CD1c-positive myeloid dendritic cell (primary cell): ENCODE measurements at regions not wholly inside any gene's neighbourhood (a gene's known extent, or its start where the extent isn't known, plus 50 kb on each side); places are given as distances from the start of the nearest gene placed in this dataset.
A peak's percentile ranks its signal among the peaks of the same experiment; 100 is the strongest.
"Not testable (repeated sequence)": the region's sequence is repeated elsewhere in the genome, so short reads cannot be mapped to it uniquely, and the experiment has no call there.

Experiments used
- DNase-seq: peaks from one replicate; pipeline ENCODE4 v3.0.0-alpha.2; 2016; ENCODE audit errors: extremely low spot score

- DNase-seq, result no peak
These were observed 111.3 kb upstream of the NDUFV2 start for GRCh38 chr18:8991155-8991554.

DNA sequence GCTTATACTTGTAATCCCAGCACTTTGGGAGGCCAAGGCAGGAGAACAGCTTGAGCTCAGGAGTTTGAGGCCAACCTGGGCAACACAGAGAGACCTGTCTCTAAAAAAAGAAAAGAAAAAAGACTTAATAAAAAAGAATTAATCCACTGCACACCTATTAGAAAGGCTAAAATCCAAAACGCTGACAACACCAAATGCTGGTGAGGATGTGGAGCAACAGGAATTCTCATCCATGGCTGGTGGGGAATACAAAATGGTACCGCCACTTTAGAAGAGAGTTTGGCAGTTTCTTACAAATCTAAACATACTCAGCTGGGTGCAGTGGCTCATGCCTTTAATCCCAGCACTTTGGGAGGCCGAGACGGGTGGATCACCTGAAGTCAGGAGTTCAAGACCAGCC lies 110.0 kb upstream of the NDUFV2 start:
- not testable (repeated sequence) for DNase-seq

GRCh38 chr18:8994603-8995002 lies 107.9 kb upstream of the NDUFV2 start:
- no peak for DNase-seq

DNA sequence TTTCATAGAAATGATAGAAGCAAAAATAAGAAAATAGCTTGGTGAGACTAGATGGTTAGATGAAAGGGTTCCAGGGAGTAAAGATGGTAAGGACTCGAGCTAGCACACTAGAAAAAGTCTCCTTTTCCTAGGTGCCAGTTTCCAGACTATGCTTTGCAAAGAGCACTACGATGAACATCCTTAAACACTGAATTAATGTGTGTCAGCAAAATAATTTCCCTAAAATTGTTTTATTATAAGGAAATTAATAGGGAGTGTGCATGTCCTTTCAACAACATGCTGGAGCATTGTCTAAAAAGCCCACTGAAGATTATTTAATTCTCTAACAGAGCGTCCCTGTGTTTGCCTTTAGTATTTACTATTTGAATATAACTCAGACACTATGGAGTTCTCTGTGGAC lies 107.4 kb upstream of the NDUFV2 start:
- DNase-seq, result no peak

DNA sequence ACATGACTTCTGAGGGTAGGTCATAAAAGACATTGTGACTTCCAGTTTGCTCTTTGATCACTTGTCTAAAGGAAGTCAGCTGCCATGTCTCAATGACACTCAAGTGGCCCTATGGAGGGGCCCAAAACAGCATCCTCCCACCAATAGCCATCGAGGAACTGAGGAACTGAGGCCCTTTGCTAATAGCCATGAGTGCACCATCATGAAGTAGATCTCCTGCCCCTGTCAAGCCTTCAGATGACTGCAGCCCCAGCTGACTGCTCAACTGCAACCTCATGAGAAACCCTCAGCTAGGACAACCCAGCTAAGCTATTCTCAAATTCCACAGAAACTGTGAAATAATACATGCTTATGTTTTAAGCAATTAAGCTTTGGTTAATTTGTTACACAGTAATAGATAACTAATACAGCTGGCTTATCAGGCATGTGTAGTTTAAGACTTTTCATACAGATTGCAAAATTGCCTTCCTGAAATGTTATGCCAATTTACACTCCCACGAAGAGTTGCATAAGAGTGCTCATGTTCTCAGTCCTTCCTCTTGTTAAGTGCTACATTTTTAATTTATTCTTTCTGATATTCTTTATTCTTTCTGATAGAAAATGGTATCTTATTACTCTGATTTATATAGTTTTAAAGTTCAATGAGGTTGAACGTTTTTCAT lies 105.6 kb upstream of the NDUFV2 start:
- peak; percentile 74 for DNase-seq

- DNase-seq, result no peak
These were observed 104.9 kb upstream of the NDUFV2 start for GRCh38 chr18:8997634-8998033.

- no peak for DNase-seq
These were observed 103.8 kb upstream of the NDUFV2 start for GRCh38 chr18:8998481-8999217.

GRCh38 chr18:8999872-9000271 lies 102.6 kb upstream of the NDUFV2 start:
- DNase-seq, result no peak

GRCh38 chr18:9000733-9001132 lies 101.8 kb upstream of the NDUFV2 start:
- no peak for DNase-seq

- no peak for DNase-seq
These were observed 101.3 kb upstream of the NDUFV2 start for GRCh38 chr18:9001209-9001608.

- DNase-seq, result no peak
These were observed 98.9 kb upstream of the NDUFV2 start for GRCh38 chr18:9003406-9004100.

- DNase-seq, result not testable (repeated sequence)
These were observed 98.2 kb upstream of the NDUFV2 start for GRCh38 chr18:9004308-9004707.

DNA sequence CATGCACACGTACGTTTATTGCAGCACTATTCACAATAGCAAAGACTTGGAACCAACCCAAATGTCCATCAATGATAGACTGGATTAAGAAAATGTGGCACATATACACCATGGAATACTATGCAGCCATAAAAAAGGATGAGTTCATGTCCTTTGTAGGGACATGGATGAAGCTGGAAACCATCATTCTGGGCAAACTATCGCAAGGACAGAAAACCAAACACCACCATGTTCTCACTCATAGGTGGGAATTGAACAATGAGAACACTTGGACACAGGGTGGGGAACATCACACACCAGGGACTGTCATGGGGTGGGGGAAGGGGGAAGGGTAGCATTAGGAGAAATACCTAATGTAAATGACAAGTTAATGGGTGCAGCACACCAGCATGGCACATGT lies 94.8 kb upstream of the NDUFV2 start:
- not testable (repeated sequence) for DNase-seq

DNA sequence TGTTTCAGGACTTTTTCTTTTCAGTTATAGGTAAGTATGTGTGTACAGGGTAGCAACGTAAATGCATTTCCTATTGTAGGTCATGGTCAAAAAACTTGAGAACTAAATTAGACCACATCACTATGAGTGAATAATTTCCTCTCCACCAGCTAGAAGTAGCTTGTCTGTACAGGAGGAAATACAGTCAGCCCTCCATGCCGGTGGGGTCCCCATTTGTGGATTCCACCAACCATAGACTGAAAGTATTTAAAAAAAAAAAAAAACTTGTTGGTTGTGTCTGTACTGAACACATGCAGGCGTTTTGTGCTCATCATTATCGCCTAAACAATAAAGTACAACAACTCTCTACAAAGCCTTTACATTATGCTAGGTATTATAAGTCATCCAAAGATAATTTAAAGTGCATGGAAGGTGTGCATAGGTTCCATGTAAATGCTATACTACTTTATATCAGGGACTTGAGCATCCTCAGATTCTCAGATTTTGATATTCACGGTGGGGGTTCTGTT lies 94.2 kb upstream of the NDUFV2 start:
- DNase-seq, result no peak

DNA sequence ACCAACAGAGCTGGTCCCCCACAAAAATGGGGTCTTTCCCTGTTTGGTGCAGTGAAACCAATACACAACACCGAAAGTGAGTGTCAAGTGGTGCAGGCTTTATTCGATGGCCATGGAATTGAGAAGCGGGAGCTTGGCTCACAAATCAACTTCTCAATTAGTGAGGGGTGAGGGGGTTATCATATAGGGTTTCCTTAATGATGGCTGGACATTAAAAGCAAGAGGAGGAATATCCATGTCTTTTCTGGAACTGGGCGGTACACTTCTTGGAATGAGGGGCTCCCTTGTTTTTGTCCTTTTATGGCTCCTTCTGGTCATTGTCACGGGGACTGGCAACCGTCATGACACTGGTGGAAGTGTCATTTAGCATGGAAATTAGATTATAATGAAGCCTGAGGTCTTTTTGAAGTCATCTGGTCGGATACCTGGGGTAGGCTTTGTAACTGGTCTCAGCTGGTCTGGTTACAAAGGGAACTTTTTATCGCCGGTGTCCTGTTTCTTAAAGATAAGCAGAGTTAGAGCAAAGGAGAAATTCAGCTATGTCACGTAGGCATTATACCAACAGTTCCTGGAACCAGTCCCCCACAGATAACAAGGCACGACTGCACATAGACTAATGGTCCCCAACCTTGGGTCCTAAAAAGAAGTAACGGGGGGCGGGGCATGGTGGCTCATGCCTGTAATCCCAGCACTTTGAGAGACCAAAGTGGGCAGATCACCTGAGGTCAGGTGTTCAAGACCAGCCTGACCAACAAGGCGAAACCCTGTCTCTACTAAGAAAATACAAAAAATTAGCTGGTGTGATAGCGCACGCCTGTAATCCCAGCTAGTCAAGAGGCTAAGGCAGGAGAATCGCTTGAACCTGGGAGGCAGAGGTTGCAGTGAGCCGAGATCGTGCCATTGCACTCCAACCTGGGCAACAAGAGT lies 93.5 kb upstream of the NDUFV2 start:
- no peak for DNase-seq

DNA sequence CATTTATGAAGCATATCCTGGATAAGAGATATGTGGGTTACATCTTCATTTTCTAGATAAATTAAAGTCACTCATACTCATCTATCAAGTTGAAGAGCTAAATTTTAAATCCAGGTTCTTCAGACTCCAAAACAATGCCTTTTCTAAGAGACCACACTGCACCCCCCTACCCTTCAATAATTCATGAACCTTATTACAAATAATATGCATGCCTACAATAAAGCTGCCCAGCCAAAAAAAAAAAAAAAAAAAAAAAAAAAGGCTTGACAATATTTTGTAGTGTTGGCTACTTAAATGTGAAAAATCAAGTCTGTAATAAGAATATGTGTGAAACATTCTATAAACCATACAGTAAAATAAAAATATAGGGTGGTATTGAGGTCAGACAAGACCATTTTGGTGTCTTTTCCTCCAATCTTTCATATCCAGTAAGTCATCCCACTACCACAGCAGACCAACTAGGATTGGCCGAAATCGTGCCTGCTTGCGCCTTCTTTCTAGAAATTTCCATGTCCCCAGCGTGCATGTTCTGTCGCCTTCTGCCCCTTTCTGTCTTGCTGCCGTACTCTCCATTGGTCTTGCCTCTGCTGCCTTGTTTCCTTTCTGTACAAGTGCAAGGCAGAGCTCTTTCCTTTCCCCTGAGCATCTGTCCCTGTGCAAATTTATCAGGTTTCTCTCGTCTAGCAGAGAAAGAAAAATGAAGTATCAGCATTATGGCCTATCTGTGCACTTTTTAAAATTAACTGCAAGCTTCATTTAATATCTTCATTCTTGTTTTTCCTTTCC lies 92.6 kb upstream of the NDUFV2 start:
- no peak for DNase-seq

DNA sequence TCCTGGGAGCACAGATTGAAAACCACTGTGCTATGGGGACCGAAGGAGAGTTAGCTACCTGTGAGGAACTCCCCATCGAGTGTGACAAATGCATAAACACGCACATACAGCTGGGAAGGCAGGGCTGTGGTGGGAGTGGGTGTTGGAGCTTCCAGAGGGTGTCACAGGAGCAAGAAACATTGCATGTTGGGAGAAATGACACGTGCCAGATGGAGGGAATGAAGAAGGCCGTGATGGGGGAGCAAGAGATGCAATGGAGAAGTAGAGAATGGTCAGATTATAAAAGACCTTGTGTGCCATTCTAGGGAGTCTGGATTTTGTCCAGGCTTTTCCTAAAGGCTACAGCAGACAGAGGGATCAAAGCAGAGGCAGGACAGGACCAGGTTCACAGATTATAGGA lies 91.1 kb upstream of the NDUFV2 start:
- no peak for DNase-seq

DNA sequence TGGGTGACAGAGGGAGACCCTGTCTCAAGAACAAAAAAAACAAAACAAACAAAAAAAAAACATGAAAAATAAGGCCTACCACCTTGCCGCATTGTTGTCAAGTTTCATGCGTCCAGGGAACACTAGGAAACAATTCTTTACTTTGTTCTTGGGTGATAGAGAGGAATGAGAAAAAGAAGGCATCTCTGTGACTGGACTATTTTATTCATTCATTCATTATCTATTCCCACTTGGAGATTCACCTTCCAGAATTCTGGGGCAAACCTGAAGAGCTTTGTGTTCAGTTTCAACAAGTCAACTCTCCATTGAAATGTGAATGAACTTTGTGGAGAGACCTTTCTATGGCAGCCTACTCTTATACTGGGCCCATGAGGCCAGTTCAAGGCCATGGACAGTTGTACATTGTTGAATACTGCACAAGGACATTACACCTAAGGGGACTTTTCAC lies 88.5 kb upstream of the NDUFV2 start:
- no peak for DNase-seq

- no peak for DNase-seq
These were observed 86.8 kb upstream of the NDUFV2 start for GRCh38 chr18:9015689-9016088.

DNA sequence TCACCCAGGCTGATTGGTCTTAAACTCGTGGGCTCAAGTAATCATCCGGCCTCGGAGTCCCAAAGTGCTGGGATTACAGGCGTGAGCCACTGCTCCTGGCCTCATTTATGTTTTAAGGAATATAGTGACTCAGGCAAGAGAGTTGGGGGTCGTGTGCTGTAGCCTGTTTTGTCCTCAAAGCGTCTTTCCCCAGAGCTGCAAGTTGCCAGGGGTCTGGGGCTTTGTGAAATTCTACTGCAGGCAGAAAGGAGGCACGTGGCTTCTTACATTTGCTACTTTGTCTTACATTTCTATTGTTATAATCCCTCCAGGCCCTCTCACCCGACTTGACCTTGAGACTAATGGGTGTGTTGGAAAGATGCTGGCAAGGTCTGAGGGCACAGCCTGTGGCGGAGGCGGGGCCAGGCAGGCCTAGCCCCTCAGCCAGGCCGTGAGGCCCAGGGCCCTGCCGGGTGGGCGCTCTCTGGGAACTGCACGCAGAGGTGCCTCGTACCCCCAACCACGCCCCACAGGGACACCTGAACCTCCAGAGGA lies 85.8 kb upstream of the NDUFV2 start:
- no peak for DNase-seq
